ENCODE measurements at regions not wholly inside any gene's neighbourhood (a gene's known extent, or its start where the extent isn't known, plus 50 kb on each side); places are given as distances from the start of the nearest gene placed in this dataset.

- FAIRE-seq (no peak), DNase-seq (ENCODE audit: insufficient read length, low spot score) (no peak)
- TF ChIP-seq SPI1 (IDR thresholded peaks at IDR 0.05; ENCODE audit: low read depth, low read length), result no peak
- TF ChIP-seq POU2F2 (IDR thresholded peaks at IDR 0.05; ENCODE audit: low read depth, low read length), result no peak
- no peak for TF ChIP-seq POLR2A (IDR thresholded peaks at IDR 0.05; ENCODE audit: low read depth, low read length)
- no peak for TF ChIP-seq PAX5 (IDR thresholded peaks at IDR 0.05; ENCODE audit: insufficient read depth, low read length, severe bottlenecking)
- no peak for TF ChIP-seq POLR2AphosphoS5 (IDR thresholded peaks at IDR 0.05; ENCODE audit: low read depth, low read length)
Measured at GRCh38 chr10:21170216-21170615, 273.1 kb upstream of the NEBL start.

DNA sequence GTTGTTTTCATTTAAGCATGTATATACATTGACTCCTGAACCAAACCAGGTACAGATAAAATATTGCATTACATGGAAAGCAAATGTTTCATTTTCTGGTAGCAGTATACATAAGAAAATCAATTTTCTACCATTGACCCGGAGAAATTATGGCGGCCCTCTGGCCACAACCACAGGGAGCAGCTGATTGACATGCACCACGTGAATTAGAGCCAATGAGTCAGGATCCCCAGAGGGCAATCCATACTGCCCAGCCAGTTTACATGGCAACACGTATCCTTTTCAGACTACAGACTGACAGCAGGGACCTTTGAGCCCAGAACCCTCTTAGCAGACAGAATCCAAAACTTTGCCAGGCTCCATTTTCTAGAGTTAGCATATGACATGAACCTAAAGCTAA is 272.2 kb upstream of the NEBL start:
- DNase-seq (ENCODE audit: insufficient read length, low spot score) (no peak), FAIRE-seq (no peak)
- TF ChIP-seq POU2F2 (IDR thresholded peaks at IDR 0.05; ENCODE audit: low read depth, low read length) (no peak), POLR2A (IDR thresholded peaks at IDR 0.05; ENCODE audit: low read depth, low read length) (no peak)

DNA sequence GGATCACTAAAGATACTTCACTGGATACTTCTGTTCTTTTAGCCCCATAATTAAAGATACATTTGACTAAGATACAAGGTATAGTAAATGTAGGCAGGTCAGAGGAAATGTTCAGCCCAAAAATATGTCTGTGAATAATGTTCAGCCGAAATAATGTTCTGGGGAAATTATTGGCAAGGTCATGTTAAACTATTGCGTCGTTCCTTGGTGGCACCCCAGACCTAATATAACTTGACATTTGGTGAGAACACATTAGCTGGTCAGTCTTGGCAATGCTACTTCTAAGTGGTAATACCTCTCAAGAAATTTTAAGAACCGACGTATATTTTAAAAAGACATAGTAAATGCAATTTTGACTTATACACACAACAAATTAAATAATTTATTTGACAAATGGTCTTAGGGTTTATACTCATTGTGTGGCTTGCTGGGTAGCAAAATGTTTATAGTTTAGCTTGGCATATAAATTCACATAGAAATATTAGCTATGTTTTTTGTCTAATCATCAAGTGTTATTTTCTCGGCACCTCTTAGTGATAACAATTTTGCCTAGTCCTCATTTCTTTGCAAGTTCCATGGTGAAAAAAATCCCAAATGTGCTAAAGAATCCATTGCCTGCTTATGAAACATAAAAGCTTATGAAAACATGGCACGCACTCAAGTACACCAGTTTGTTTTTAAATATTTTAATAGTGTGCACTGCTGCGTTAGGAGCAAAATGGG is 270.3 kb upstream of the NEBL start:
- FAIRE-seq (no peak), DNase-seq (ENCODE audit: insufficient read length, low spot score) (no peak)
- TF ChIP-seq POU2F2 (IDR thresholded peaks at IDR 0.05; ENCODE audit: low read depth, low read length), result no peak
- no peak for TF ChIP-seq TAF1 (IDR thresholded peaks at IDR 0.05; ENCODE audit: low read depth, low read length)
- TF ChIP-seq POLR2A (IDR thresholded peaks at IDR 0.05; ENCODE audit: low read depth, low read length), result no peak
- TF ChIP-seq PAX5 (IDR thresholded peaks at IDR 0.05; ENCODE audit: insufficient read depth, low read length, severe bottlenecking), result no peak
- TF ChIP-seq POLR2AphosphoS5 (IDR thresholded peaks at IDR 0.05; ENCODE audit: low read depth, low read length), result no peak
- TF ChIP-seq SPI1 (IDR thresholded peaks at IDR 0.05; ENCODE audit: low read depth, low read length), result no peak

GRCh38 chr10:21166557-21167287 is 269.6 kb upstream of the NEBL start:
- DNase-seq (ENCODE audit: insufficient read length, low spot score), result no peak
- no peak for FAIRE-seq
- TF ChIP-seq POU2F2 (IDR thresholded peaks at IDR 0.05; ENCODE audit: low read depth, low read length) (no peak), POLR2A (IDR thresholded peaks at IDR 0.05; ENCODE audit: low read depth, low read length) (no peak), PAX5 (IDR thresholded peaks at IDR 0.05; ENCODE audit: insufficient read depth, low read length, severe bottlenecking) (no peak)

DNA sequence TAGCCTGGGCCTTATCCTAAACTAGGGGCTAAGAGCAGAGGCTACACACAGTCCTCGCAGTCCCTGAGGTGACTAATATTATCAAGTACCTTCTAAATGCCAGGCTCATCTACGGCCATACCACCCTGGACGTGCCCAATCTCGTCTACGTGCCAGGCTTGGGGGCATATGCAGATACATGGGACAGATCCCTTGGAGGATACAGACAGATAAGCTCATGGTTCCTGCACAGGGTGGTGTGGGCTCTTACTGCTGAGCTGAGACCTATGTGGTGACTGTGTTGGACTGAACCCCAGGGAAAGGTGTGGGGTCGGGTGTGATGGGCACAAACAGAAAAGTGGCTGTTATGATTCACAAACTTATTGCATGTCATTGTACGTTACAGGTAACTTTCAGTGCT is 268.4 kb upstream of the NEBL start:
- FAIRE-seq, result no peak
- TF ChIP-seq POU2F2 (IDR thresholded peaks at IDR 0.05; ENCODE audit: low read depth, low read length), result no peak
- TF ChIP-seq POLR2A (IDR thresholded peaks at IDR 0.05; ENCODE audit: low read depth, low read length), result no peak
- no peak for TF ChIP-seq SPI1 (IDR thresholded peaks at IDR 0.05; ENCODE audit: low read depth, low read length)
- no peak for TF ChIP-seq POLR2AphosphoS5 (IDR thresholded peaks at IDR 0.05; ENCODE audit: low read depth, low read length)
- no peak for TF ChIP-seq TAF1 (IDR thresholded peaks at IDR 0.05; ENCODE audit: low read depth, low read length)
- no peak for TF ChIP-seq PAX5 (IDR thresholded peaks at IDR 0.05; ENCODE audit: insufficient read depth, low read length, severe bottlenecking)
- no peak for DNase-seq (ENCODE audit: insufficient read length, low spot score)

GRCh38 chr10:21164687-21165086 is 267.6 kb upstream of the NEBL start:
- no peak for DNase-seq (ENCODE audit: insufficient read length, low spot score)
- no peak for TF ChIP-seq SPI1 (IDR thresholded peaks at IDR 0.05; ENCODE audit: low read depth, low read length)
- no peak for FAIRE-seq

GRCh38 chr10:21162948-21163347 is 265.8 kb upstream of the NEBL start:
- DNase-seq (ENCODE audit: insufficient read length, low spot score) (no peak), FAIRE-seq (no peak)
- TF ChIP-seq PAX5 (IDR thresholded peaks at IDR 0.05; ENCODE audit: insufficient read depth, low read length, severe bottlenecking) (no peak), TAF1 (IDR thresholded peaks at IDR 0.05; ENCODE audit: low read depth, low read length) (no peak), POU2F2 (IDR thresholded peaks at IDR 0.05; ENCODE audit: low read depth, low read length) (no peak), SPI1 (IDR thresholded peaks at IDR 0.05; ENCODE audit: low read depth, low read length) (no peak), POLR2AphosphoS5 (IDR thresholded peaks at IDR 0.05; ENCODE audit: low read depth, low read length) (no peak), POLR2A (IDR thresholded peaks at IDR 0.05; ENCODE audit: low read depth, low read length) (no peak)

- FAIRE-seq, result no peak
- TF ChIP-seq POLR2A (IDR thresholded peaks at IDR 0.05; ENCODE audit: low read depth, low read length) (no peak), POLR2AphosphoS5 (IDR thresholded peaks at IDR 0.05; ENCODE audit: low read depth, low read length) (no peak), TAF1 (IDR thresholded peaks at IDR 0.05; ENCODE audit: low read depth, low read length) (no peak), SPI1 (IDR thresholded peaks at IDR 0.05; ENCODE audit: low read depth, low read length) (no peak), POU2F2 (IDR thresholded peaks at IDR 0.05; ENCODE audit: low read depth, low read length) (no peak), PAX5 (IDR thresholded peaks at IDR 0.05; ENCODE audit: insufficient read depth, low read length, severe bottlenecking) (no peak)
- no peak for DNase-seq (ENCODE audit: insufficient read length, low spot score)
Measured at GRCh38 chr10:21161647-21162046, 264.5 kb upstream of the NEBL start.

DNA sequence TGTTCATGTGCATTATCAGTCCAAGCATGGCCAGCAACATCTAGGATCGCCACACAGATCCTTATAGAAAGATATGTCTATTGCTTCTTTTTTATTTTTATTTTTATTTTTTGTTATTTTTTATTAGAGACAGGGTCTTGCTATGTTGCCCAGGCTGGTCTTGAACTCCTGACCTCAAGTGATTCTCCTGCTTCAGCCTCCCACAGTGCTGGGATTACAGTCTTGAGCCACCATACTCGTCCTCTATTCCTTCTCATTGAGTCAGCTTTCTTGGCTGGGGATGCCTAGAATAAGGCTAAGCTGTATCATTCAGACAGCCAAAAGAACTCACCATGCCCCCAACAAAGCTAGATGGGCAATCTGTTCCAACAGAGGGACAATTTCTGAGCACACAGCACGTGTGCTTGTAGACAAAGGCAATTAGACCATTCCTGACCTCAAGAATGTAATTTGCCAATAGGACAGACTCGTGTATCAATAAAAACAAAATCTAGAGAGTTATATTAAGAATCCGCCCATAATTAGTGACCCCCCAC is 264.0 kb upstream of the NEBL start:
- no peak for DNase-seq (ENCODE audit: insufficient read length, low spot score)
- no peak for FAIRE-seq
- no peak for TF ChIP-seq POLR2A (IDR thresholded peaks at IDR 0.05; ENCODE audit: low read depth, low read length)
- no peak for TF ChIP-seq SPI1 (IDR thresholded peaks at IDR 0.05; ENCODE audit: low read depth, low read length)
- no peak for TF ChIP-seq PAX5 (IDR thresholded peaks at IDR 0.05; ENCODE audit: insufficient read depth, low read length, severe bottlenecking)
- TF ChIP-seq TAF1 (IDR thresholded peaks at IDR 0.05; ENCODE audit: low read depth, low read length), result no peak
- TF ChIP-seq POU2F2 (IDR thresholded peaks at IDR 0.05; ENCODE audit: low read depth, low read length), result no peak
- TF ChIP-seq POLR2AphosphoS5 (IDR thresholded peaks at IDR 0.05; ENCODE audit: low read depth, low read length), result no peak

- DNase-seq (ENCODE audit: insufficient read length, low spot score), result no peak
- FAIRE-seq, result no peak
- TF ChIP-seq TAF1 (IDR thresholded peaks at IDR 0.05; ENCODE audit: low read depth, low read length) (no peak), PAX5 (IDR thresholded peaks at IDR 0.05; ENCODE audit: insufficient read depth, low read length, severe bottlenecking) (no peak), POLR2A (IDR thresholded peaks at IDR 0.05; ENCODE audit: low read depth, low read length) (no peak), SPI1 (IDR thresholded peaks at IDR 0.05; ENCODE audit: low read depth, low read length) (no peak), POU2F2 (IDR thresholded peaks at IDR 0.05; ENCODE audit: low read depth, low read length) (no peak), POLR2AphosphoS5 (IDR thresholded peaks at IDR 0.05; ENCODE audit: low read depth, low read length) (no peak)
Measured at GRCh38 chr10:21160116-21160515, 263.0 kb upstream of the NEBL start.

Data from GM12891 (cell line).